ENCODE measurements at regions not wholly inside any gene's neighbourhood (a gene's known extent, or its start where the extent isn't known, plus 50 kb on each side); places are given as distances from the start of the nearest gene placed in this dataset.

- TF ChIP-seq, protein P1, sequence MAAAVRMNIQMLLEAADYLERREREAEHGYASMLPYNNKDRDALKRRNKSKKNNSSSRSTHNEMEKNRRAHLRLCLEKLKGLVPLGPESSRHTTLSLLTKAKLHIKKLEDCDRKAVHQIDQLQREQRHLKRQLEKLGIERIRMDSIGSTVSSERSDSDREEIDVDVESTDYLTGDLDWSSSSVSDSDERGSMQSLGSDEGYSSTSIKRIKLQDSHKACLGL (CRISPR knock-in tag; IDR thresholded peaks at IDR 0.05; ENCODE audit: borderline replicate concordance, poor library complexity, severe bottlenecking) = no peak
- TF ChIP-seq ZNF407 (IDR thresholded peaks at IDR 0.05; ENCODE audit: low read depth) (no peak), ZNF133 (CRISPR knock-in tag; IDR thresholded peaks at IDR 0.05) (no peak), HOXB6 (CRISPR knock-in tag; IDR thresholded peaks at IDR 0.05; ENCODE audit: borderline replicate concordance) (peak; percentile 73; the same call in 1 of the 2 replicates), PURB (CRISPR knock-in tag; IDR thresholded peaks at IDR 0.05; ENCODE audit: low read depth) (0 out of 2 replicates have a peak, but pooled peaks have one; percentile 84), TEAD1 (CRISPR knock-in tag; IDR thresholded peaks at IDR 0.05) (no peak), SAFB2 (IDR thresholded peaks at IDR 0.05; ENCODE audit: borderline replicate concordance, low read depth, low read length, severe bottlenecking) (no peak), GABPB2 (CRISPR knock-in tag; conservative IDR thresholded peaks at IDR 0.05) (peak; percentile 63; the same call in 1 of the 2 replicates), TAF1 (IDR thresholded peaks at IDR 0.05; ENCODE audit: control insufficient read depth, extremely low read depth, insufficient read depth, low read length, severe bottlenecking) (no peak), SRSF3 (IDR thresholded peaks at IDR 0.05; ENCODE audit: insufficient read depth, low read length) (no peak), ZNF696 (CRISPR knock-in tag; conservative IDR thresholded peaks at IDR 0.05) (no peak), TEAD4 (IDR thresholded peaks at IDR 0.05; ENCODE audit: low read length) (no peak), TEAD4 (CRISPR knock-in tag; IDR thresholded peaks at IDR 0.05; ENCODE audit: borderline replicate concordance) (0 out of 2 replicates have a peak, but pooled peaks have one; percentile 42)
- TF ChIP-seq, protein P2, sequence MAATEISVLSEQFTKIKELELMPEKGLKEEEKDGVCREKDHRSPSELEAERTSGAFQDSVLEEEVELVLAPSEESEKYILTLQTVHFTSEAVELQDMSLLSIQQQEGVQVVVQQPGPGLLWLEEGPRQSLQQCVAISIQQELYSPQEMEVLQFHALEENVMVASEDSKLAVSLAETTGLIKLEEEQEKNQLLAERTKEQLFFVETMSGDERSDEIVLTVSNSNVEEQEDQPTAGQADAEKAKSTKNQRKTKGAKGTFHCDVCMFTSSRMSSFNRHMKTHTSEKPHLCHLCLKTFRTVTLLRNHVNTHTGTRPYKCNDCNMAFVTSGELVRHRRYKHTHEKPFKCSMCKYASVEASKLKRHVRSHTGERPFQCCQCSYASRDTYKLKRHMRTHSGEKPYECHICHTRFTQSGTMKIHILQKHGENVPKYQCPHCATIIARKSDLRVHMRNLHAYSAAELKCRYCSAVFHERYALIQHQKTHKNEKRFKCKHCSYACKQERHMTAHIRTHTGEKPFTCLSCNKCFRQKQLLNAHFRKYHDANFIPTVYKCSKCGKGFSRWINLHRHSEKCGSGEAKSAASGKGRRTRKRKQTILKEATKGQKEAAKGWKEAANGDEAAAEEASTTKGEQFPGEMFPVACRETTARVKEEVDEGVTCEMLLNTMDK (IDR thresholded peaks at IDR 0.05; ENCODE audit: borderline replicate concordance, insufficient read depth, low read depth, low read length, poor library complexity, severe bottlenecking) = no peak
- TF ChIP-seq, protein P3, sequence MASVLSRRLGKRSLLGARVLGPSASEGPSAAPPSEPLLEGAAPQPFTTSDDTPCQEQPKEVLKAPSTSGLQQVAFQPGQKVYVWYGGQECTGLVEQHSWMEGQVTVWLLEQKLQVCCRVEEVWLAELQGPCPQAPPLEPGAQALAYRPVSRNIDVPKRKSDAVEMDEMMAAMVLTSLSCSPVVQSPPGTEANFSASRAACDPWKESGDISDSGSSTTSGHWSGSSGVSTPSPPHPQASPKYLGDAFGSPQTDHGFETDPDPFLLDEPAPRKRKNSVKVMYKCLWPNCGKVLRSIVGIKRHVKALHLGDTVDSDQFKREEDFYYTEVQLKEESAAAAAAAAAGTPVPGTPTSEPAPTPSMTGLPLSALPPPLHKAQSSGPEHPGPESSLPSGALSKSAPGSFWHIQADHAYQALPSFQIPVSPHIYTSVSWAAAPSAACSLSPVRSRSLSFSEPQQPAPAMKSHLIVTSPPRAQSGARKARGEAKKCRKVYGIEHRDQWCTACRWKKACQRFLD (CRISPR knock-in tag; IDR thresholded peaks at IDR 0.05) = no peak
Measured at GRCh38 chr22:19663286-19663815, 51.0 kb upstream of the SEPTIN5 start (continued).
